ENCODE measurements at regions not wholly inside any gene's neighbourhood (a gene's known extent, or its start where the extent isn't known, plus 50 kb on each side); places are given as distances from the start of the nearest gene placed in this dataset.

GRCh38 chr6:165842281-165842936 is 179.4 kb upstream of the PDE10A start:
- POLR2A ChIA-PET, result no interaction called here

GRCh38 chr6:165841153-165841558 is 178.1 kb upstream of the PDE10A start:
- ChIA-PET CTCF (interaction anchor here (0.6 to 2.9 kb wide), 5 partner anchors 10 to 352 kb away, joined by 3 to 29 read pairs (median 6); no protein-coding TSS in a partner anchor), POLR2A (no interaction called here)
- TF ChIP-seq ZNF140 (tag by site-specific recombination; IDR thresholded peaks at IDR 0.05) (no peak), SCRT2 (tag by site-specific recombination; IDR thresholded peaks at IDR 0.05) (0 out of 2 replicates have a peak, but pooled peaks have one; percentile 21)
- Histone ChIP-seq H3K36me3 (ENCODE audit: control insufficient read depth in 2 of 2, insufficient read depth in 1 of 2, low read length in 2 of 2) (no peaks in the 10 kb centered on the region), H3K4me1 (ENCODE audit: control insufficient read depth, insufficient read depth, low read length) (peaks cover 7% of the 10 kb centered on the region), H3K27ac (ENCODE audit: extremely low read depth, low read depth, low read length) (no peak overlapping the region), H3K9me3 (ENCODE audit: control insufficient read depth, insufficient read depth, low read depth, low read length) (no peaks in the 10 kb centered on the region), H3K4me3 (ENCODE audit: low read depth, low read length) (no peak overlapping the region)

More at GRCh38 chr6:165842281-165842936, 179.4 kb upstream of the PDE10A start:
- Histone ChIP-seq H3K36me3 (ENCODE audit: control insufficient read depth in 2 of 2, insufficient read depth in 1 of 2, low read length in 2 of 2) (no peaks in the 10 kb centered on the region), H3K4me3 (ENCODE audit: low read depth, low read length) (no peak overlapping the region), H3K4me1 (ENCODE audit: control insufficient read depth, insufficient read depth, low read length) (peaks cover 18% of the 10 kb centered on the region), H3K27ac (ENCODE audit: extremely low read depth, low read depth, low read length) (no peak overlapping the region), H3K9me3 (ENCODE audit: control insufficient read depth, insufficient read depth, low read depth, low read length) (no peaks in the 10 kb centered on the region)
- TF ChIP-seq ZNF580 (tag by site-specific recombination; IDR thresholded peaks at IDR 0.05), result peak; percentile 72; the same call in 1 of the 2 replicates
- TF ChIP-seq ZNF768 (tag by site-specific recombination; IDR thresholded peaks at IDR 0.05), result peak; percentile 96
- no peak for TF ChIP-seq SCRT1 (tag by site-specific recombination; IDR thresholded peaks at IDR 0.05; ENCODE audit: borderline replicate concordance)
- CTCF ChIA-PET, result interaction anchor here (0.6 to 5.7 kb wide), 5 partner anchors 9 to 402 kb away, joined by 3 to 29 read pairs (median 10); no protein-coding TSS in a partner anchor

GRCh38 chr6:165837948-165838745 is 175.1 kb upstream of the PDE10A start:
- Histone ChIP-seq H3K27ac (ENCODE audit: extremely low read depth, low read depth, low read length) (no peak overlapping the region), H3K9me3 (ENCODE audit: control insufficient read depth, insufficient read depth, low read depth, low read length) (no peaks in the 10 kb centered on the region), H3K4me1 (ENCODE audit: control insufficient read depth, insufficient read depth, low read length) (peaks cover 2% of the 10 kb centered on the region; the same call in 1 of the 2 replicates), H3K4me3 (ENCODE audit: low read depth, low read length) (no peak overlapping the region), H3K36me3 (ENCODE audit: control insufficient read depth in 2 of 2, insufficient read depth in 1 of 2, low read length in 2 of 2) (no peaks in the 10 kb centered on the region)
- ChIA-PET CTCF (interaction anchor here (0.6 to 1.3 kb wide), 4 partner anchors 13 to 665 kb away, joined by 3 to 4 read pairs (median 3); no protein-coding TSS in a partner anchor), POLR2A (interaction anchor here (0.7 kb wide), 1 partner anchor 1361 kb away, joined by 3 read pairs; no protein-coding TSS in a partner anchor)
- TF ChIP-seq ZNF302 (tag by site-specific recombination; IDR thresholded peaks at IDR 0.05; ENCODE audit: low read depth), result no peak
- 0 out of 2 replicates have a peak, but pooled peaks have one; percentile 25 for TF ChIP-seq ZNF518A (tag by site-specific recombination; conservative IDR thresholded peaks at IDR 0.05; ENCODE audit: low read depth)
- TF ChIP-seq ZNF555 (tag by site-specific recombination; conservative IDR thresholded peaks at IDR 0.05), result no peak
- no peak for TF ChIP-seq ATF2 (tag by site-specific recombination; IDR thresholded peaks at IDR 0.05; ENCODE audit: low read depth)
- TF ChIP-seq ZNF280D (tag by site-specific recombination; IDR thresholded peaks at IDR 0.05), result no peak
- TF ChIP-seq HOXA7 (CRISPR knock-in tag; IDR thresholded peaks at IDR 0.05; ENCODE audit: borderline replicate concordance), result no peak
- TF ChIP-seq ZNF571 (tag by site-specific recombination; IDR thresholded peaks at IDR 0.05), result no peak
- TF ChIP-seq FEZF1 (tag by site-specific recombination; IDR thresholded peaks at IDR 0.05), result peak; percentile 30; the same call in 1 of the 2 replicates
- TF ChIP-seq ZFP37 (tag by site-specific recombination; IDR thresholded peaks at IDR 0.05), result no peak
- TF ChIP-seq ZSCAN30 (tag by site-specific recombination; IDR thresholded peaks at IDR 0.05), result no peak
- peak; percentile 68 for TF ChIP-seq PRDM6 (tag by site-specific recombination; IDR thresholded peaks at IDR 0.05)

All from HEK293 (cell line).